G401.6 (cell line): ENCODE measurements at regions not wholly inside any gene's neighbourhood (a gene's known extent, or its start where the extent isn't known, plus 50 kb on each side); places are given as distances from the start of the nearest gene placed in this dataset.

Experiments
- FAIRE-seq: peaks from 2 replicates; lab custom pipeline; 2012; peaks lifted over from hg19 to GRCh38; lab: Jason Lieb, UNC

DNA sequence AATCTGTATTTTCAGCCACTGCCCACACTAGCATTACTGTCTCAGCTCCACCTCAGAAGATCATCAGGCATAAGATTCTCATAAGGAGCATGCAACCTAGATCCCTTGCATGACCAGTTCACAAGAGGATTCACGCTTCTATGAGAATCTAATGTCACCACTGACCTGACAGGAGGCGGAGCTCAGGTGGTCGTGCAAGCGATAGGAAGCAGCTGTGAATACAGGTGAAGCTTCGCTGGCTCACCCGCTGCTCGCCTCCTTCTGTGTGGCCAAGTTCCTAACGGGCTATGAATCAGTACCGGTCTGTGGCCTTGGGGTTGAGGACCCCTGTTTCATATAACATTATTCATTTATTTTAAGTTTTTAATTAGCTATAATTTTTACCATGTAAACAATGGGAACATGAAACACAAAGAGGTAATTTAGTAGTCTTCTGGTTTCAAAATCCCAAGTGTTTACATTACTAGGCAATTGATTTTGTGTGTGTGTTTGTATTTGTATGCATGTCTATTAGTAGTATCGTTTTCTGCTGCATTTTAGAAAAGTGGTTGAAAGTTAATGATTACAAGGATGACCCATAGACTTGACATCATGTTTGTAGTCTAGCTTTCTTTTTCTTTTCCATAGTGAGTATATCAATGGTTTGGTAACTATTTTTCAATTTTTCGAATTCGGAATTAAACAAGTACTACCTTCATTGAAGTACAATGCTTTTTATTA, 159.4 kb downstream of the TENT4A start:
- no peak for FAIRE-seq

DNA sequence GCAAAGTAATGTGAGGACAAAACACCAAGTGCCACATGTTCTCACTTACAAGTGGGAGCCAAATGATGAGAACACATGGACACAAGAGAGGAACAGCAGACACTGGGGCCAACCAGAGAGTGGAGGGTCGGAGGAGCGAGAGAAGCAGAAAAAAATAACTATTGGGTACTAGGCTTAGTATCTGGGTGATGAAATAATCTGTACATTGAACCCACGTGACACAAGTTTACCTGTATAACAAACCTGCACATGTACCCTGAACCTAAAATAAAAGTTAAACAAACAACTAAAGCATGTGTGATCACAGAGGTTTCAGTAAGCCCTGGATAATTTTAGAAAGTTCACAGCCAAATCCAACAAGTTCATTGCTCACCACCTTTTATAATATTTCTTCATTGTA, 160.1 kb downstream of the TENT4A start:
- FAIRE-seq = no peak

DNA sequence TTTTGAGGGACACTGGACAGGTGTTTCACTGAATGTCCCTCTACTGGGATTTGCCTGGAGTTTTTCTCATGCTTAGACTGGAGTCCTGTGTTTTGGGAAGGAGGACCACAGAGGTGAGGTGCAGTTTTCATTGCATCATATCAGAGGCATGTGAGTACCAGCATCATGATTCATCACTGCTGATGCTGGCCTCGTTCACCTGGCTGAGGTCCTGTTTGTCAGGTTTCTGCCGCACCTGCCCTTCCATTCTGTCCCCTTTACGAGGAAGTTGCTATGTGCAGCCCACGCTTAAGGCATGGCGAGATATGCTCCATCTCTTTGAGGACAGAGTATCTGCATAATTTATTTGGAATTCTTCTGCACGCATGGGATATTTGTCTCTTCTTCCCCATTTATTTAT, 162.1 kb downstream of the TENT4A start:
- no peak for FAIRE-seq

DNA sequence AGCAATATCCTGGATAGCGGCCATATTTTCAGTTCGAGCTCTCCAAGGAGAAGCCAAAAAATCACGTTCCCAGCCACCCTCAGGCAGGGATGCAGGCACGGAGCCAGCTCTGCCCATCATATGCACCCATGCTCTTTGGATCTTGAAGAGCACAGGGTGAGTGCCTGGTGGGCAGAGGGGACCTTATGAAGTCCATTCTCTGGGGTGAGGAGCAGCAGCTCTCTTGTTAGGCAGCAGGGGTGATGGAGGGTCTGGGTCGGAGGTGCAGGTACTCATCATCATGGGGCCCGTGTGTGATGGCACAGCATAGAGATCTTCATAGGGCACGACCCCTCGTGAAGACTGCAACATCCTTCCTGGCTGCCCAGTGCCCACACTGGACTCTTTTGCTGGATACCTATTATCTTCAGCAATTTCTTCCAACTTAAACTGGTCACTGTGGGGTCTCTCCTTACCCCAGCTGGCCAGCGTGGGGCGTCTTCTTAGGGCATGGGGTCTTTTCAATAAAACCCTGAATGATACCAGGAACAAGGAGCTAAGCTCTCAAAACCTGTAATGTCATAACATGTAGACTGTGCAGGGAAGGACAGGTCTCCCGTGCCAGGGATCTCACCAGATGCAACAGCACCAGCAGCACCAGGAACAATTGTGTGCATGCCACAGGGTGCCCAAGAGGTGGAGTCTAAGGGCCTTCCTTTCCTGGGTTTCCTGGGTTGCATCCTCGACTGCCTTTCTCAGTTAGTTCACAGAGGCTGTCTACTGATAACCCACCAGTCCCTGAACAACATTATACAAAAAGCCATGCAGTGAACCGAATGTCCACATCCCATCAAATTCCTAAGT, 165.0 kb downstream of the TENT4A start:
- no peak for FAIRE-seq

DNA sequence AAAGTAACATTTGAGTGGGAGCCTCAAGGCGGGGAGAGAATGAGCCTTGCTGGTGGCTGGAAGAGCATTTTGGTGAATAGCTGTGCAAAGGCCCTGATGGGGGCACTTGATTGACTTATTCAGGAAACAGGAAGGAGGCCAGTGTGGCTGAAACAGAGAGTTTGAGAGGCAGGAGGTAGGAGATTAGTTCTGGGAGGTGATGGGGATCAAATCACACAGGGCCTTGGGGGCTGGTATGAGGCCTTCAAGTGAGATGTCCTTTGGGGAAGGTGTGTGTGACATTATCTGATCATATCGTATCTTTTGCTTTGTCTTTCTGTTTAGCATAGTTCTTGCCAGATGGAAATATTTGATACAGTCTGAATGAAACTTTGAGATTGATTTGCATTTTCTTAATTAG, 172.3 kb downstream of the TENT4A start:
- no peak for FAIRE-seq

DNA sequence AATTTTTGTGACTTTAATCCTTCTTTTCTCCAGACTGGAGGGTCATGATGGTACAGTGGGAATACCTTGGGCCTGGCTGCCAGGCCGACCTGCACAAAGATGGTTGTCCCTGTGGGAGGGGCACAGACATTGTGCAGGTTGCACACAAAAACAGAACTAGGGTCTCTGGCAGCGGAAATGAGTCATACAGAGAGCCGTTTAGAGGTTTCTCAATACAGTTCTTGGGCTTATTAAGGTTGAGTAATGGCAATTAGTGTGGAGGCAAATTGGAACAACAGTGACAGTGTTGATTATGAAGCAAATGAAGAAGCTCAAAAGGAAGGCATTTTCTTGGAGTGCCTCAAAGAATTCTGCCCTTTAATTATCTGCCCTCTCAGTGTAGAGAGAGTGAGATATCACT, 173.6 kb downstream of the TENT4A start:
- FAIRE-seq = no peak

DNA sequence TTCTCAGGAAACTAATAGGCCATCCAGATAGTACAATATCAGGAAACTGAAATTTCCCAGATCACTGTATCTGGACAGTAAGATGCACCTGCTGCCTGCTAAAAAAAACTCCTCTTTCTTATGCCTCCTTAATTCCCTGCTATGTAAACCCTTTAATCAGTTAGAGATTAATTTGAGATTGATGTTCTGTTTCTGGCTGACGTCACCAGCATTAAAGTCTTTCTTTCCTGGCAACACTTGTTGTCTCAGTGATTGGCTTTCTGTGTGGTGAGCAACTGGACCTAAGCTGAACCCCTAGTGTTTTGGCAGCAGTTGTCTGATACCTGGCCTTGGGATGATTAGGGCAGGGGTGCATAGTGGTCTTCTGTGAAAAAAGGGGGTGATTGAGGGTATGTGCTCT, 175.8 kb downstream of the TENT4A start:
- FAIRE-seq = no peak

DNA sequence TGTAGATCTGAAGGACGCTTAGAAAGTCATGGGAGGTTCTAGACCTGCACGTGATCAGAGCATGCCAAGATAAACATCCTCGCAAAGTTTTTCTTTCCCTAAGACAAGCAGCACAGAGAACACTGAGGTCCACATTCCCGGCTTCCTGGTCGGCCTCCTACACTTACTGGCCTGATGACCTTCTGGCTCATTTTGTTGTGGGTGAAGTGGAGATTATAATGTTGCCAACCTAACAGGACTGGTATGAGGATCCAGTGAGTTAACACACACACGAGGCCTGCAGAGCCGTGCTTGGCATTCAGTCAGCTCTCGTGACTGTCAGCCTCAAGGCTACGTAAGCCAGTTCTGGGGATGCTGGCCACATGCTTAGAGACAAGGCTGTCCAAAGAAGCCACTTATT, 186.0 kb downstream of the TENT4A start:
- FAIRE-seq = no peak

DNA sequence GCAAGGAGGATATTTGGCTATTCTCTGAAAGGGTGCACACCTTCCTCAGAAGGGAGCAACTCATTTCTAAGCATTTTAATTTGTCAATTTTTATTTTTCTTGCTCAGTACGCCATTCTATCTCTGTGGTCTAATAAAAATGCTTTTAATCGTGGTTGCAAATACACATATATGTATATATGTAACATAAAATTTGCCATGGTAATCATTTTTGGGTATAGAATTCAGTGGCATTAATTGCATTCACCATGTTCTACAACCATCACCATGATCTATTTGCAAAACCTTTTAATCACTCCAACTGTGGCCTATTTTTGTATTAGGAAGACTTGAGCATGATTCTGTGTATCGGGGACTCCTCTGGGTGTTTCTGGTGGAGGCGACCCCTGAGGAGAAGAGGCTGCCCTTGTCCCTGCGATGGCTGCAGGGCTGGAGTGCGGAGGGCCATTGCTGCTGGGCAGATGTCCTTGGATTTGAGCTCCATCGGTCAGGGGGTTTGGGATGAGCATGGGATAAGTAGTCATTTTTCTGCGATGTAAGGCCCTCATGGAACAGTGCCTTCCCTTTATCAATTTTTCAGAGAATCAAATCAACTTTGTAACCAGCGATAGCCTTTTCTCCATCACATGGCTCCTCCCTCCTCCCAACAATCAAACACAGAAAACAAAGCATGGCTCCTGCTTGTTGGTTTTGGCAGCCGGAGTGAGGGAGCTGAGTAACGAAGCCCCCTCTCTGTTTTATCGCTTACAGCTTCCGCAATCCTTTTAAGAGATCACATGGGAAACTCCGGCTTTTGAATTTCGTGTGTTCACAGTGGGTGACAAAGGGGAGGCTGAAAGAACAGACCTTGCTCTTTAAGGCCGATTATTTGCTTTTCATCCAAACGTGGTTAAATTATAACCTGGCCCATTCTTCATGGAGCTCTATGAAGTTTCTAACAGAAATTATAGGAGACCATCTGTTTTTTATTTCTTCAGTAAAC, 187.3 kb downstream of the TENT4A start:
- no peak for FAIRE-seq

DNA sequence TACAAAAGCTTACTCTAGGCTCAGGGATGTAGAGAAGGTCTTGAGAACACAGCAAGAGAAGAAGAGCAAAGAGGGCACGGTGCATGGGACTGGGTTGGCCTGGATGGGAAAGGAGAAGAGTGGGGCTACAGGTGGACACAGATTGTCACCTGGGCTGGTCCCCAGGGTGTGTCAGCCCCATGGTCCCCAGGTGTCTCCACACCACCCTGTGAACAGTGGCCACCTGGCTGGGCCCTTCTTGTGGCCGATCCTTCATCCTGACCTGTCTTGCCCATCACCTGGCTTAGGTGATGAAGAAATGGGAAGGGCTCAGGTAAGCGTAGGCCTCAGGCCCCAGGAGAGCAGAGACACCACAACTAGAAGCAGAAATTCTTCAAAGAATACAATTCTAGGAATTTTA, 188.9 kb downstream of the TENT4A start:
- no peak for FAIRE-seq

DNA sequence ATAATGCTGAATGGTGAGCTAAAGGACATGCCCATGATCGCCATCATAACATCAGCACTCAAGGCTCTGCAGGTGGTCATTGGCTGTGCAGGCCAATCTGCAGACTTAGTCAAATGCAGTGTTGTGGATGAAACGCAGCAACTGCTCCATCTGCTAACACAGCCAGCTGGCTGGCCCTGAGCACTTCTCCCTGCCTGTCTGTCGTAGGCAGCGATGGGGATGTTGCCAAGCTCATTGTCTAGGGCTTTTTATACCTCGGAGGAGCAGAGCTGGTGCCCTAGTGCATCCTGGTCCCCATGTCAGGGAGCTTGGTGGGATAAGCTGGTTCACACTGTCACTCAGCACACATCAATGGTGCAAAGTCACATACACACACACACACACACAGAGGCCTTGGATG, 189.4 kb downstream of the TENT4A start:
- no peak for FAIRE-seq

DNA sequence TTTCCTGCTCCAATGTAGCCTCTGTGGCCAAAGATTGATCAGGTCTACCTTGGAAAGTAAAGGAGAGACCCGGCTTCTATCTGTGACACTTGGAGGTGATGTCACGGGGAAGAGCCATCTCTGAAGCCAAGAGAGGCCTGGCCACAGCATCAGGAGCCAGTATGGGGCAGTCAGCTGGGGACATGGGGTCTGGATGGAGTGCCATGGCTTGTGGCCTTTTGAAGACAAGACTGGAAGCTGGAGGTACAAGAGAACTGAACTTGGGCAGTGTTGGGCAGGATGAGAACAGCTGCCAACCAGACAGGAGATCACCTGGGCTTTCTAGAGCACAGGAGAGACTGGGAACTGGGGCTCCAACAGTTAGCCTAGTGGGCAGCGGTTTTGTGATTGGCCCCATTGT, 190.7 kb downstream of the TENT4A start:
- FAIRE-seq = no peak

DNA sequence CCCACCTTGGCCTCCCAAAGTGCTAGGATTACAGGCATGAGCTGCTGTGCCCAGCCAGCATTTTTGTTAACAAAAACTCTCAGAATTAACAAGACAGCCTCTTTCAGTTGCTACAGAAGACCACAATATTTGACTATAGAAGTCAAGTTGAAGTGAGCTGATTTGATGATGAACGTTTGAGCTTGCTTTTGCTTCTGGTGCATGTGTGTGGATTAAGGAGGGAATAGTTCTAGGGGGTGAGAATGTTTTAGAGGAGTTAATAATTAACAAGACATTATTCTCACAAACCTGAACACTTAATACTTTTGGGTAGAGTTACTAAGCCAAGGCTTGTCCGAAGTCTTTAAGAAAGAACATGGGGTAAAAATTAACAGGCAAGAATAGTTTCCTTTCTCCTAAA, 191.6 kb downstream of the TENT4A start:
- no peak for FAIRE-seq

DNA sequence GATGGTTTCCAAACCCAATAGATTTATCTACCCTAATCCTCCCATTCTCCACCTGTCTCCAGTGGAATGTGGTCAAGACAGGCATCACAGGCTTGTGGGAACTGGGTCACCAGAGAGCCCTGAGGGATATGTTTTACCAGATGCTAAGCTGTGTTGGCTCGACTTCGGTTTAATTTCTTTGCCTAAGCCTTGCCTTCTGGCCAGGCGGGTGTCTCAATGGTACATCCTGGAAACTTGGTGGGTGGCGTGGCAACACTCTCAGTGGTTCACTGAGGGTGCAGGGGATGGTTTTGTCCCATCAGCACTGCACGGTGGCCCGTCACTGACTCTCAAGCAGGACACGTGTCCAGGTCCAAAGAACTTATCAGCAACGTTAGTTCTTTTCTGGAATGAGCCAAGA, 192.2 kb downstream of the TENT4A start:
- no peak for FAIRE-seq

DNA sequence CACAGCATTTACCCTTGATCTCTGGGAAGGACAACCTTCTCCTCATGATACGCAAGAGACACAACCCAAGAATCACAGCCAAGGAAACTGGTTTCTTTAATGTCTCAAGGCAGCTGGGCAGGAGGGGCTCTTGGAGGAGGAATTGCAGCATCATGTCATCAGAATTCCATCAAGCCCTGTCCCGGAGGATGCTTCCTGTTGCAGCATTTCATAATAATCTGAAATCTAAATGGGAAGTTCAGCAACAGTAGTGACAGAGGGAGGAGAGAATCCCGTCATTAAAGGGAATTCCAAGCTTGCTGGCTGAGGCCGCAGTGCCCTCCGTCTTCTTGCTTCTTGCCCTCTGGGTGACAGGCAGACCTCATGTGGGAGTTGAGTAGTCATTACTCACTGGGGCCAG, 192.7 kb downstream of the TENT4A start:
- no peak for FAIRE-seq

DNA sequence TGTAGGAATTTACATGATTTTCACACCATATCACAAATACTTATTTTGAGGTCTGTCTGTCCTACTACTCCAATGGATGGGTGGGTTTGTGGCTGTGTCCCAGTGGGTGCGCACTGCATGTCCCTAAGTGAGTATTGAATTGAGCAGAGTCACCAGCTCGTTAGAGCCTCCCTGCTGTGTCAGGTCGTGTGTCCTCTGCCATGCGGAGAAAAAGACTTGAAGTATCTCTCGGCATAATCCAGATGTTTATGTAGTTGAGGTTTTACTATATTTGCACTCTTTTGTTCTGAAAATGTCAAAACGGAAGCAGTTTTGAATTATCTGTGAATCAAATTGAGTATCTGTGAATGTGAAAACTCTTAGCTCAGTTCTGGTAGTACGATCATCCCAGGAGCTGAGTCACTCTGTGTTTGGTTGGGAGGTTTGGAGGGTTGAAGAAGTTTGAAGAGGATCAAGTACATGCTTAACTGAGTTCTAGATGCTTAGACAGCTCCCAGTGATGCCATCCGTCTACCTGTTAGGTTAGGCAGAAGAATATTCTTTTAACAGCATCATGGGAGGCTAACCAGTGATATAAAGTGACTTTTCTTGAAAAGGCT, 194.2 kb downstream of the TENT4A start:
- no peak for FAIRE-seq

DNA sequence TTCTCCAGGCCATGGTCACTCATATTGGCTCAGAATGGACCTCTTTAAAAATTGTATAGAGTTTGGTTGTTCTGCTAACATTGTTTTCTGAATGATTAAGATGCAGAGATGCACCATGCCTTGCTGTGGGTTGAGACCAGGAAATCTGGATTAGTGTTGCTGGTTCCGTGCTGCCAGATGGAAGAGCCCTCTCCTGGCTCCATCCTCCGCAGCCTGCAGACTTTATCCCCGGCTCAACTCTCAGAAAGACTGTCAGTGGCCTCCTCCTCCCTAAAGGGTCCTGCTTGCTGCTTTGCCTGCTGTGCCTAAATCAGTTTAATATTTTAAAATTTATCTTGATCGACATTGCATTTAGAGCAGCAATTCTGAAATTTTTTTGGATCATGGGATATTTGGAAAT, 196.7 kb downstream of the TENT4A start:
- no peak for FAIRE-seq

DNA sequence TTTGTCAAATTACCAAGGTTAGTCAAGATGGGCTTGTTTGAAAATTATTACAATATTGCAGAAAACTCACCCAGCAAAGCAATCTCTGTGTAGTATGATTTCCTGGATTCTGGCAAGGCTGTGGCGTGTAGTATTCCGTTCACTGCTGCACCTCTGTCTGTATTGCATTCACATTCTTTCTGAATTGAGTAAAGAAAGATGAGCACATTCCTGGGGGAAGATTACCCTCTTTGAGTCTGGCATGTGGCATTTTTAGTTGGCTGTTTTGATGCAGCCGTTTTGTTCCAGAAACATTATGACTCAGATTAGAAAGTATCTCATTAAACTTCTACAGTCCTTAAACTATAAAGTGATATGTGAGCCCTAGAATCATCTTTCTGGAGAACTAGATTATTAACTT, 197.7 kb downstream of the TENT4A start:
- no peak for FAIRE-seq

DNA sequence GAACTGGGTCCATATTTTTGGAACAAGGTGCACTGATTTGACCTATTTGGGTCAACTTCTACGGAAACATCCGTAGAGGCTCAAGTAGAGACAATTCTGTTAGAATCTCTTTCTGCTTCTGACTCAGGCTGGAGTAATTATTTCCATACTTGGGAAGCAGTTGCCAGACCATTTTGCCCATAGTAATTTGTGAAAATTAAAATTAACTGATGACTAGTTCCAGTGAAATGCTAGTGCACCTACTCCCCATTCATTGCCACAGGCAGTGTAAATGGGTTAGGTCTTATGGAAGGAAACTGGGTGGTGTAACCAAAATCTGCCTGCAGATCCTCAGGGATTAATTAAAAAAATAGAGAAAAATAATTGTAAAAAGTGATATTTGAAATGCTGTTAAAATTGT, 201.1 kb downstream of the TENT4A start:
- no peak for FAIRE-seq

DNA sequence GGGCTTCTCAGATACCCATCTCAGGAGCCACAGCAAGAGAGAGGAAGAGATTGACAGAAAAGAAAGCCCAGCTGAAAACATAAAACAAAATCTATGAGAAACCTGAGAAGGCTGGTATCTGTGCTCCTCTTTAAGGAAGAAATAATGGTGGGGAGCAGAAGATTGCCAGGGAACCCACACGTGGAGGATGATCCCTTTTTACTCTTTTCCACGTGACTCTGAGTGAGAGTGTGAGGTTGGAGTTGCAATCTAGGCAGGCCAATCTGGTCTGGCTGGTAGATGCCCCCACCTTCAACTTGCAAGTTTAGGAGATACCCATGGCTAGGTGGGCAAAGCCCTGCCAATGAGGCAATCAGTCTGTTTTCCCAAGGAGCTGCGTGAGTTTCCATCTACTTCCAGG, 202.3 kb downstream of the TENT4A start:
- no peak for FAIRE-seq

DNA sequence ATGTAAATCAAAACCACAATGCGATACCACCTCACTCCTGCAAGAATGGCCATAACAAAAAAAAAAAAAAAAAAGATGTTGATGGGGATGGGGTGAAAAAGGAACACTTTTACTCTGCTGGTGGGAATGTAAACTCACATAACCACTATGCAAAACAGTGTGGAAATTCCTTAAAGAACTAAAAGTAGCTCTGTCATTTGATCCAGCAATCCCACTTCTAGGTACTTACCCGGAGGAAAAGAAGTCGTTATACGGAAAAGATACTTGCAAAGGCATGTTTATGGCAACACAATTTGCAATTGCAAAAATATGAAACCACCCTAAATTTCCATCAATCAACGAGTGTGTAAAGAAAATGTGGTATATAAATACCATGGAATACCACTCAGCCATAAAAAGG, 205.0 kb downstream of the TENT4A start:
- no peak for FAIRE-seq

DNA sequence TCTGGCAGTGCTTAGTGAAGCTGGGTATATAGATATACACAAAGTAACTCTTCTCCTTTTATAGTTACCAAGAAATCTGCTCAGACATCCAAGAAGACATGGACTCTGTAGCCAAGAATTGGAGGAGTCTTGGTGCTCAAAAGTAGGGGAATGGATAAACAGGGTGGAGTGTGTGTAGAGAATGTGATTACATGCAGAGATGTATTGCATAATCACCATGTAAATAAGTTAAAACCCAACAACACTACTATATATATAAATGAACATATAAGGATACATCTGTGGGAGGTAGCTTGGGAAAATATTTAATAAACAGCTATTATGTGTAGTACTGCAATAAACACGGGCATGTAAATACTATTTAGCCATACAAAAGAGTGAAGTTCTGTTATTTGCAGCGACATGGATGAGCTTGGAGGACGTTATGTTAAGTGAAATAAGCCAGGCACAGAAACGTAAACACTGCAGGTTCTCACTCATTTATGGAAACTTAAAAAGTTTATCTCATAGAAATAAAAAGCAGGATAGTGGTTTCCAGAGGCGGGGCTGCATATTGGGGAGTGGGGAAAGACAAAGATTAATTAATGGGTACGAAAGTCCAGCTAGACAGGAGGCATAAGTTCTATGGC, 207.5 kb downstream of the TENT4A start:
- no peak for FAIRE-seq
